Trophoblast cell (in vitro differentiated cells and primary cell): ENCODE measurements at regions not wholly inside any gene's neighbourhood (a gene's known extent, or its start where the extent isn't known, plus 50 kb on each side); places are given as distances from the start of the nearest gene placed in this dataset.

Experiments
- DNase-seq, 2 donors: peaks; one replicate each; pipeline ENCODE4 v3.0.0-alpha.2; 2016
- H2AFZ ChIP-seq: 2 replicates; pipeline ENCODE4 v1.6.1; 2013; ENCODE audit warnings: low read length, moderate library complexity, mild to moderate bottlenecking; ENCODE audit not compliant: insufficient read depth, poor library complexity
- H2AK5ac ChIP-seq: 2 replicates; pipeline ENCODE4 v1.6.1; 2013; ENCODE audit warnings: mild to moderate bottlenecking, low read length
- H2BK120ac ChIP-seq: 2 replicates; pipeline ENCODE4 v1.6.1; 2013; ENCODE audit warnings: low read length, mild to moderate bottlenecking, moderate library complexity; ENCODE audit not compliant: insufficient read depth, poor library complexity
- H2BK12ac ChIP-seq: 2 replicates; pipeline ENCODE4 v1.6.1; 2013; ENCODE audit warnings: mild to moderate bottlenecking, low read length, moderate library complexity
- H2BK5ac ChIP-seq: 2 replicates; pipeline ENCODE4 v1.6.1; 2013; ENCODE audit warnings: low read length, low read depth, moderate library complexity, mild to moderate bottlenecking; ENCODE audit not compliant: poor library complexity
- H3K14ac ChIP-seq: 2 replicates; pipeline ENCODE4 v1.6.1; 2013; ENCODE audit warnings: mild to moderate bottlenecking, low read length
- H3K18ac ChIP-seq: 2 replicates; pipeline ENCODE4 v1.6.1; 2013; ENCODE audit warnings: mild to moderate bottlenecking, low read length
- H3K23ac ChIP-seq: 2 replicates; pipeline ENCODE4 v1.6.1; 2013; ENCODE audit warnings: low read length
- H3K27ac ChIP-seq: 2 replicates; pipeline ENCODE4 v1.5.1; 2013; ENCODE audit warnings: low read depth, mild to moderate bottlenecking, inconsistent platforms, low read length, moderate library complexity
- H3K27me3 ChIP-seq: 2 replicates; pipeline ENCODE4 v1.6.1; 2013; ENCODE audit warnings: inconsistent platforms, mild to moderate bottlenecking, low read length, moderate library complexity; ENCODE audit not compliant: insufficient read depth
- H3K36me3 ChIP-seq, 2 experiments: 1 replicate in 1 of 2; 2 replicates in 1 of 2; pipeline ENCODE4 v1.6.1; 2013; ENCODE audit warnings: low read length in 2 of 2, mild to moderate bottlenecking in 2 of 2, moderate library complexity in 1 of 2; ENCODE audit not compliant: insufficient read depth in 2 of 2, control insufficient read depth in 1 of 2
- H3K4ac ChIP-seq: 2 replicates; pipeline ENCODE4 v1.6.1; 2013; ENCODE audit warnings: low read depth, mild to moderate bottlenecking, low read length, moderate library complexity
- H3K4me1 ChIP-seq, 2 experiments: 1 replicate in 1 of 2; 2 replicates in 1 of 2; pipeline ENCODE4 v1.6.1; 2013; ENCODE audit warnings: low read length in 2 of 2, mild to moderate bottlenecking in 2 of 2, moderate library complexity in 1 of 2; ENCODE audit not compliant: insufficient read depth in 2 of 2, control insufficient read depth in 1 of 2
- H3K4me2 ChIP-seq: 2 replicates; pipeline ENCODE4 v1.6.1; 2013; ENCODE audit warnings: inconsistent platforms, mild to moderate bottlenecking, low read length, moderate library complexity
- H3K4me3 ChIP-seq: 2 replicates; pipeline ENCODE4 v1.5.1; 2013; ENCODE audit warnings: mild to moderate bottlenecking, low read depth, low read length, inconsistent platforms
- H3K79me1 ChIP-seq: one replicate; pipeline ENCODE4 v1.6.1; 2013; ENCODE audit warnings: low read length
- H3K79me2 ChIP-seq: 2 replicates; pipeline ENCODE4 v1.6.1; 2013; ENCODE audit warnings: low read length, mild to moderate bottlenecking; ENCODE audit not compliant: control insufficient read depth, insufficient read depth, poor library complexity
- H3K9ac ChIP-seq: 2 replicates; pipeline ENCODE4 v1.6.1; 2013; ENCODE audit warnings: mild to moderate bottlenecking, low read length
- H3K9me3 ChIP-seq: 2 replicates; pipeline ENCODE4 v1.6.1; 2013; ENCODE audit warnings: low read depth, mild to moderate bottlenecking, control low read depth, inconsistent platforms, low read length; ENCODE audit not compliant: insufficient read depth
- H4K12ac ChIP-seq: 2 replicates; pipeline ENCODE4 v1.6.1; 2013; ENCODE audit warnings: low read depth, mild to moderate bottlenecking, low read length, moderate library complexity
- H4K8ac ChIP-seq: 2 replicates; pipeline ENCODE4 v1.6.1; 2013; ENCODE audit warnings: low read depth, mild to moderate bottlenecking, low read length, moderate library complexity
- H4K91ac ChIP-seq: one replicate; pipeline ENCODE4 v1.6.1; 2013; ENCODE audit warnings: low read depth, mild to moderate bottlenecking, low read length, moderate library complexity
- WGBS: extraction: QIAGEN DNeasy Blood & Tissue Kit; methylation state at CpG from one replicate; pipeline ENCODE4 v1.1.7; 2013; ENCODE audit warnings: missing lambda C conversion rate; ENCODE audit not compliant: insufficient read length, insufficient coverage; ENCODE audit errors: extremely low coverage; 5-methylcytosine and 5-hydroxymethylcytosine counted together

DNA sequence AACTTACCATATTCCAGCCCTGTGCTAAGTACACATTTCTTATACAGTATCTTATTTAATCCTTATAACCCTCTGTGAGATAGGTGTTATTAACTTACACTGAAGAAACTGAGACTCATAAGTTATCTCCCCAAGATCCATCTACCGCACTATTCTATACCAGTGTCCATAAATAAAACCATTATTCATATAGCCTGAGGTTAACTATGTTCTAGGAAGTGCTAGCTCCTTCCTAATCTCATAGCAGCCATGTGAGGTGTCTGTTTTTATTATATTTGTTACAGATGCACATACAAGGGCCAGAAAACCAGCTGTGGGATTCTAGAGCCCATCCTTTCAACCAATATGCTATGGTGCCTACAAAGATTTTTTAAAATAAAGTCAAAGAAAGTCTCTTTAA lies 100.3 kb upstream of the RAP1B start:
- Histone ChIP-seq H4K91ac (no peak overlapping the region), H3K23ac (no peak overlapping the region), H3K27me3 (no peaks in the 10 kb centered on the region), H3K36me3 (no peaks in the 10 kb centered on the region), H2AFZ (no peak overlapping the region), H4K8ac (no peak overlapping the region), H3K79me2 (no peaks in the 10 kb centered on the region), H3K27ac (no peak overlapping the region), H3K4me2 (no peak overlapping the region), H3K9me3 (no peaks in the 10 kb centered on the region), H3K9ac (no peak overlapping the region), H3K14ac (no peak overlapping the region), H2BK5ac (no peak overlapping the region), H2BK120ac (no peak overlapping the region), H3K4me3 (no peak overlapping the region), H3K4ac (no peak overlapping the region), H3K18ac (no peak overlapping the region), H3K79me1 (no peaks in the 10 kb centered on the region), H4K12ac (no peak overlapping the region), H2BK12ac (no peak overlapping the region), H2AK5ac (no peak overlapping the region), H3K4me1 (no peaks in the 10 kb centered on the region)
- DNase-seq: no peak
- WGBS: no CpG with 5 or more reads among the region's 1 CpG

- no peaks in the 10 kb centered on the region for H3K9me3 ChIP-seq
- H3K14ac ChIP-seq: no peak overlapping the region
- no peak overlapping the region for H4K12ac ChIP-seq
- no peaks in the 10 kb centered on the region for H3K79me1 ChIP-seq
- WGBS: no CpG with 5 or more reads among the region's 3 CpGs
- no peak overlapping the region for H3K18ac ChIP-seq
- no peak overlapping the region for H4K91ac ChIP-seq
- no peak overlapping the region for H3K4me3 ChIP-seq
- H2BK5ac ChIP-seq: no peak overlapping the region
- no peaks in the 10 kb centered on the region for H3K27me3 ChIP-seq
- no peak overlapping the region for H3K4ac ChIP-seq
- DNase-seq: no peak
- H3K9ac ChIP-seq: no peak overlapping the region
- H2AK5ac ChIP-seq: no peak overlapping the region
- H2AFZ ChIP-seq: no peak overlapping the region
- H3K79me2 ChIP-seq: no peaks in the 10 kb centered on the region
- no peak overlapping the region for H3K23ac ChIP-seq
- no peak overlapping the region for H2BK12ac ChIP-seq
- H4K8ac ChIP-seq: no peak overlapping the region
- no peak overlapping the region for H2BK120ac ChIP-seq
- H3K27ac ChIP-seq: no peak overlapping the region
- no peaks in the 10 kb centered on the region for H3K4me1 ChIP-seq
- H3K36me3 ChIP-seq: no peaks in the 10 kb centered on the region
- no peak overlapping the region for H3K4me2 ChIP-seq
These were observed 95.8 kb upstream of the RAP1B start for GRCh38 chr12:68514807-68515411.

DNA sequence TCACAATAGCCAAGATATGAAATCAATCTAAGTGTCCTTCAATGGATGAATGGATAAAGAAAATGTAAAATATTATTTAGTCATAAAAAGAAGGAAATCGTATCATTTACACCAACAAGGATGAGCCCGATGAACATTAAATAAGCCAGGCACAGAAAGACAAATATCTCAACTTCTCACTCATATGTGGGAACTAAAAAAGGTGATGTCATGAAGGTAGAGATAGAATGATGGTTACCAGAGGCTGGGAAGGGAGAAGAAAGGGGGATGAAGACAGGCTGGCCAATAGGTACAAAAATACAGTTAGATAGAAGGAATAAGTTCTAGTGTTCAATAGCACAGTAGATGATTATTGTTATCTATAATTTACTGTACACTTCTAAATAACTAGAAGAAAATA lies 94.9 kb upstream of the RAP1B start:
- H3K14ac ChIP-seq: no peak overlapping the region
- H3K79me1 ChIP-seq: no peaks in the 10 kb centered on the region
- no peaks in the 10 kb centered on the region for H3K27me3 ChIP-seq
- H3K9ac ChIP-seq: no peak overlapping the region
- no peak overlapping the region for H3K4me3 ChIP-seq
- no peak overlapping the region for H2BK12ac ChIP-seq
- H4K91ac ChIP-seq: no peak overlapping the region
- no peaks in the 10 kb centered on the region for H3K36me3 ChIP-seq
- H3K4me1 ChIP-seq: no peaks in the 10 kb centered on the region
- H3K4ac ChIP-seq: no peak overlapping the region
- H3K23ac ChIP-seq: no peak overlapping the region
- no peak overlapping the region for H3K18ac ChIP-seq
- H3K27ac ChIP-seq: no peak overlapping the region
- no peaks in the 10 kb centered on the region for H3K9me3 ChIP-seq
- no CpG with 5 or more reads among the region's 2 CpGs for WGBS
- no peak overlapping the region for H2AFZ ChIP-seq
- no peak overlapping the region for H4K12ac ChIP-seq
- no peak overlapping the region for H4K8ac ChIP-seq
- H3K79me2 ChIP-seq: no peaks in the 10 kb centered on the region
- no peak overlapping the region for H3K4me2 ChIP-seq
- no peak overlapping the region for H2AK5ac ChIP-seq
- DNase-seq: no peak
- H2BK120ac ChIP-seq: no peak overlapping the region
- H2BK5ac ChIP-seq: no peak overlapping the region

GRCh38 chr12:68521321-68521839 lies 89.3 kb upstream of the RAP1B start:
- H3K9me3 ChIP-seq: peaks cover 1% of the 10 kb centered on the region
- no peak overlapping the region for H3K18ac ChIP-seq
- no peak overlapping the region for H3K4ac ChIP-seq
- no peak overlapping the region for H3K9ac ChIP-seq
- no peak overlapping the region for H2BK5ac ChIP-seq
- H2BK12ac ChIP-seq: no peak overlapping the region
- H3K27ac ChIP-seq: no peak overlapping the region
- H3K4me2 ChIP-seq: no peak overlapping the region
- H3K79me2 ChIP-seq: no peaks in the 10 kb centered on the region
- H3K23ac ChIP-seq: no peak overlapping the region
- H3K27me3 ChIP-seq: no peaks in the 10 kb centered on the region
- no peaks in the 10 kb centered on the region for H3K4me1 ChIP-seq
- H4K91ac ChIP-seq: no peak overlapping the region
- no CpG with 5 or more reads among the region's 5 CpGs for WGBS
- no peak overlapping the region for H2AK5ac ChIP-seq
- H3K36me3 ChIP-seq: no peaks in the 10 kb centered on the region
- H3K4me3 ChIP-seq: no peak overlapping the region
- H3K14ac ChIP-seq: no peak overlapping the region
- H2AFZ ChIP-seq: no peak overlapping the region
- DNase-seq: no peak
- H4K8ac ChIP-seq: no peak overlapping the region
- H4K12ac ChIP-seq: no peak overlapping the region
- no peak overlapping the region for H2BK120ac ChIP-seq
- no peaks in the 10 kb centered on the region for H3K79me1 ChIP-seq
